GM21447 (cell line): ENCODE measurements at regions not wholly inside any gene's neighbourhood (a gene's known extent, or its start where the extent isn't known, plus 50 kb on each side); places are given as distances from the start of the nearest gene placed in this dataset.
"Not testable (repeated sequence)": the region's sequence is repeated elsewhere in the genome, so short reads cannot be mapped to it uniquely, and the experiment has no call there.

Experiments used
- ATAC-seq: cut with Tn5 transposase; IDR thresholded peaks from one replicate; pipeline ENCODE4 v1.9.1; 2021; ENCODE audit not compliant: unreplicated experiment

DNA sequence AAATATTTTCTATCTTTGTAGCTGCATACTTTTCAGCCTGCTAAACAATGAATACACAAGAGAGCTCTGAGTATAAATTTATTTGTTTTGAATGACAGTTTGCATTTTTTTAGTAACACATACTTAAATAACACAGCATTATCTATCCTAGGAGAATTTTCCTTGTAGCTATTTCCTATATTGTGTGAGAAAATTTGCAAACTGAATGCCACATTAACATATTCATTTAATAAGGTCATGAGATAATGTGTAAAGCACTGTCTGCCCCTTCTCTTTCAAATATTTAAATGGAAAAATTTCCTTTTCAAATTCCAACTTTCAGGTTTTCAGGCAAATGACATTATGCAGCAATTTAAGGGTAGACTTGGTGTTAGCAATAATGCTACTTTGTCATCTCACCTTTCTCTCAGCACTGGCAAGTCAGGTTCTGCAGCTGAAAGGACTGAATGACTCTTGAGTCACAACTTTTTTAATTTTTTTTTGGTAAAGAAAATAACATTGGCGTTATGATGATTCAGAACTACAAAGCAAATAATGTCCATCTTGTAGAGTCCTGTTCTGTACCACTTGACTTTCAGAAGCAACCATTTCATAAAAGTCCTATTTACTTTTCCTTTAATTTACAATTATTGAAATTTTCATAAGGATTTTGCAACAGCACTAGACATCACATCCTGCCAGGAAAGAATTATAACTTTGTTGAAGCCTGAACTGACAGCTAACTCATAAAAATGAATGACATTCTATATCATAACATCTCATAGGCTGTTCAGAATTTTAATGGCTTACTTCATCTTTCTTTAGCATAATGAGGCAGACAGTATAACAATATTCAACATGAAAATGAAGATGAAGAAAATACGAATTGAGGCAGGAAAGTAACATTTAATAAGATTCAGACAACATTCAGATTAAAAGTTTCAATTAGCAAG, 681.6 kb upstream of the SEMA6D start:
- ATAC-seq, result no peak

DNA sequence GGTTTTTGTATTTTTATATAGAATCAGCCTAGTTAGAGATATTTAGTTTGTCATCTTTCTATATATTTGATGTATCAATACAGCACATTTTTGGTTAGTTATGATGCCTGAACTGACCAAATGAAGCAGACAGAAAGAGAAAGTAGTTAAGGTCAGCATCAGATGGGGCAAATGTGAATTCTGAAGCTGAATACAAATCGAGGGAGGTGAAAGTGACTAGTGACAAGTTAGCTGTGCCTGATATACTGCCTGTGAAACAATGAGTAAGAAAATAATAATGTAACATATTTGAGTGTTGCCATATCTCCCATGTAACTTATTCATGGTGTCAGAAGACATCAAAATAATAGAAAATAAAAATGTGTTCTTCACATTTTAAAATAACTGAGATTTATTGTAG, 680.3 kb upstream of the SEMA6D start:
- no peak for ATAC-seq

DNA sequence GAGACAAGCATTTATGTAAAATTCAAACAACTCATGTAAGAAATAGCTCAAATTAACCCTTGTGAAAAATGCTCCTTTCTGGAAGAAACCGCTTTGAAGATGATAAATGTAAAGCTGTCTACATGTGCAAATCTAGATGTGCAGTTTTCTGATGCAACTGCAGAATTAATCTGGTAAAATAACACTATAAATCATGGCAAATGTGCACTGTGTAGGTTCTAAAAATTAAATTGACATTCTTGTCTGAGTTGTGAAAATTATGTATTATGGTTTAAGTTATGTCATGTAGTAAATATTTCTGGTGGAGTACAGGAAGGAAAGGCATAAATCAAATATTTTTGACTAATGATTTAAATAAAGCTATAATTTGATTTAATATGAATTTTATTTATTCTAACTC, 678.1 kb upstream of the SEMA6D start:
- no peak for ATAC-seq

DNA sequence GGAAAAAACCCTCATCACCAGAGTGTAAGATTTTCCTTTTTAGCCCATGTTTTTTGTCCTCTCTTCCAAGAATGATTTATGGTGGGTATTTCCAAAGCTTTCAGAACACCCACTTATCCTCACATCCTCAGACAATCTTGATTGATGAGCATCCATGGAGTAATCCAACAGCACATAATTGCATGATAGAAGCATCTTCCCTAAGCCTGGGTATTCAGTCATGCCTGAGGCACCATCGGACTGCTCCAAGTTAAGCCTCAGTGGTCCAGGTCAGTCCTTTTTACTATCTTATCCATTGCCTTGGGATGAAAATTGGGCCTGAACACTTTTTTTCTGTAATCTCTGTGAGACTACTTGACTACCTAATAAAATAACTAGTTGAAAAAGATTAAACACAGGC, 676.0 kb upstream of the SEMA6D start:
- no peak for ATAC-seq

DNA sequence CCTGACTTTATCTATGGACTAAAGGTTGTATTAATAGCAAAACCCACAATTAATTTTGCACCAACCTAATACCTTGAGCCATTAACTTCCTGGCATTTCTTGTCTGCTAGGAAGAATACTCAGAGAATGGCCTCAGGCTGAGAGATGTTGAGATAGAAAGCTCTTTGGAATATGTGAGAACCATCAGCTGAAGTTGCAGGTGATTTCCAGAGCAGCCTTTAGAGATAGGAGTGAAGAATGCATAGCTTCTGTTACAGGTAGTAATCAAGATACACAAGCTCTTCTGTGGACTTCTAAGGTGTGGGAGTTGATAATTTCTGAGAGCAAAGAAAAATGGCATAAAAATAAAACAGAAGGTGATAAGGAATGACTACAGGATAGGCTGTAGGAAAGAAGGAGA, 669.3 kb upstream of the SEMA6D start:
- not testable (repeated sequence) for ATAC-seq

- no peak for ATAC-seq
Observed at GRCh38 chr15:47066392-47066791, 650.9 kb upstream of the SEMA6D start.

GRCh38 chr15:47077846-47078245, 639.5 kb upstream of the SEMA6D start:
- ATAC-seq, result not testable (repeated sequence)

DNA sequence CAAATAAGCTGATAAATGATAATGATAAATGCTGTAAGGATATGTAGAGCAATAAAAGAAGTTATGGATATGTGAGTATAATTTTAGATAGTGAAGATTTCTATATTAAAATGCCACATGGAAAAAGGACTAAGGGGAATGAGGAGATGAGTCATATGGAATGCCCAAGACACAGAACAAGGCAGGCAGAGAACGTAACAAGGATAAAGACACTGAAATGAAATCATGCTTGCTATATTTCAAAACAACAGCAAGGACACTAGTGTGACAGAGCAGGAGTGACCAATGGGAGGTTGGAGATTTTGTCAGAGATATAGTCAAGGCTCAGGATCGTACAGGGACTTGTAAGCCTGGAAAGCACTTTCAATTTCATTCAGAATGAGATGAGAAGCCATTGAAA, 621.5 kb upstream of the SEMA6D start:
- no peak for ATAC-seq

DNA sequence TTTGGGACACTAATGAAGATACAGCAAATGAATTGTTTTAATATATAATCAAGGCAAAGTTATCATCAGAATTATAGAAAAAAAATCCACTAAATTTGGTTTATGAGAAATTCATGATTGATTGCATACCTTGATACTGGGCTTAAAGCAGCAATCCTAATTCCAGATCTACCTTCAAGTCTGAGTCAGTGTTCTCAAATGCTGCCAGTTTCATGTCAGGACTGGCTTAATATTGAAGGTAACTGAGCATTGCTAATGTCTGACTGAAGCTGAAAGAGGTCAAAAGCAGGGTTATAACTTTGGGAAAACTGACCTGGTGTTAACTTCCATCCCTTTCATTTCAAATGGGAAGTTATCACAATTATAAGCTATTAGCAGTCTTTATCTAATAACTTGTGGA, 618.8 kb upstream of the SEMA6D start:
- not testable (repeated sequence) for ATAC-seq

DNA sequence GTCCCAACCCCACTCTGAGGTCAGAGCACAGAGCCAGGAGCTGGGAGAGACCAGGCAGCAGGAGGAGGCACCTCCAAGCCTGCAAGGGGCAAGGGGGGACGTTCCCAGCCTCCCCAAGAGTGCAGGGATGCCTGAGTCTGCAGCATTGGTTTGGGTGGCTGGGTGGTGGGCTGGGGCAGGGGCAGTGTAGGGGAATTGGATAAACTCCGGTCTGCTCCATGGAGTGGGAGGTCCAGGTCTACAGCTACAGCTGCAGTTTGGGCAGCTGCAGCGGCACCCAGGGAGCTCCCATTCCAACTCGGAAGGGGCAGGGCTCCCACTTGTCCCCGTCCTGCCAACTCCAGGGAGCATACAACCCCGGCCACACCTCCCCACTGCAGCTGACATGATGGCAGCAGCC, 617.5 kb upstream of the SEMA6D start:
- not testable (repeated sequence) for ATAC-seq

- ATAC-seq, result not testable (repeated sequence)
Observed at GRCh38 chr15:47108800-47109199, 608.5 kb upstream of the SEMA6D start.

- no peak for ATAC-seq
Observed at GRCh38 chr15:47116698-47117097, 600.6 kb upstream of the SEMA6D start.

GRCh38 chr15:47119349-47119748, 598.0 kb upstream of the SEMA6D start:
- ATAC-seq, result no peak

DNA sequence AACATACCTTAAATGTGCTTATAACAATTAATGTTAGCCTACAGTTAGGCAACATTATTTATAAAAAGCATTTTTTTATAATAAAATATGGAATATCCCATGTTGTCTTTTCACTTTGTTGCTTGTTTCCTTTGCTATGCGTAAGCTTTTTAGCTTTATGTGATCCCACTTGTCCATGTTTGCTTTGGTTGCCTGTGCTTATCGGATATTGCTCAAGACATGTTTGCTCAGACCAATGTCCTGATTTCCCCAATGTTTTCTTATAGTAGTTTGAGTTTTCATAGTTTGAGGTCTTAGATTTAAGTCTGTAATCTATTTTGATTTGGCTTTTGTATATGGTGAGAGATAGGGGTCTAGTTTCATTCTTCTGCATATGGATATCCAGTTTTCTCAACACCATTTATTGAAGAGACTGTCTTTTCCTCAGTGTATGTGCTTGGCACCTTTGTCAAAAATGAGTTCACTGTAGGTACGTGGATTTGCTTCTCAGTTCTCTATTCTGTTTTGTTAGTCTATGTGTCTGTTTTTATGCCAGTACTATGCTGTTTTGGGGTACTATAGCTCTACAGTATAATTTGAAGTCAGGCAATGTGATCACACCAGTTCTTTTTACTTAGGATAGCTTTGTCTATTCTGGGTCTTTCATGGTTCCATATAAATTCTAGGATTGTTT, 592.7 kb upstream of the SEMA6D start:
- ATAC-seq, result no peak

- ATAC-seq, result no peak
Observed at GRCh38 chr15:47129033-47129432, 588.3 kb upstream of the SEMA6D start.

DNA sequence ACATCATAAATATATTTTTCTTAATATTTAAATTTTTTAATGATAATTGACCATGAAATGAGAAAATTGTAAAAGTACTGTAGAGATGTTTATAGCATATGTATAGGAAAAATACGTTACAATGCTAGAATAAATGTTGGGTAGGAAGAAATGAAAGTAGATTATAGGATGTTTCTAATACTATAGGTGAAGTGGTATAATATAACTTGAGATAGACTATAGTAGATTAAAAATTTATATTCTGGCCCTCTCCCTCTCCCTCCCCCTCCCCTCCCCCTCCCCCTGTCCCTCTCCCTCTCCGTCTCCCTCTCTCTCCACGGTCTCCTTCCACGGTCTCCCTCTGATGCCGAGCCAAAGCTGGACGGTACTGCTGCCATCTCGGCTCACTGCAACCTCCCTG, 585.9 kb upstream of the SEMA6D start:
- ATAC-seq, result not testable (repeated sequence)

- no peak for ATAC-seq
Observed at GRCh38 chr15:47135267-47135666, 582.0 kb upstream of the SEMA6D start.

GRCh38 chr15:47136236-47136635, 581.1 kb upstream of the SEMA6D start:
- ATAC-seq, result no peak

DNA sequence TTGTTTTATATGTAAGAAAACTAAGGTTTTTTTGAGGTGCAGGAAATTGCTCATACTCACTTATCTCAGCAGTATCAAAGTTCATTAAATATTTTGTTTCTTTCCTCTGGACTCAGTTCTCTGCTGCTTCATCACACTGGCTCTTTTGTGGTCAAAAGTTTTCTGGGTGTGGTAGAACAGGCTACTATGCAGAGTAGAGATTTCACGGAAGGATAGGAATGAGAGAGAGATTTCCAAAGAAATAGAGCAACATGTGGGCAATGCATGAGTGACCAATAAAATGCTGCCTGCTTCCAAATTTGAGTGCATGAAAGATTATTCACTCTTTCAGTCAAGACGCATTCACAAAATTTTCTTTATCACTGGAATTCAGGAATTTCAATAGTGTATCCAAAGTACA, 577.3 kb upstream of the SEMA6D start:
- ATAC-seq, result no peak

- no peak for ATAC-seq
Observed at GRCh38 chr15:47157827-47158226, 559.5 kb upstream of the SEMA6D start.

GRCh38 chr15:47158573-47158972, 558.7 kb upstream of the SEMA6D start:
- no peak for ATAC-seq

DNA sequence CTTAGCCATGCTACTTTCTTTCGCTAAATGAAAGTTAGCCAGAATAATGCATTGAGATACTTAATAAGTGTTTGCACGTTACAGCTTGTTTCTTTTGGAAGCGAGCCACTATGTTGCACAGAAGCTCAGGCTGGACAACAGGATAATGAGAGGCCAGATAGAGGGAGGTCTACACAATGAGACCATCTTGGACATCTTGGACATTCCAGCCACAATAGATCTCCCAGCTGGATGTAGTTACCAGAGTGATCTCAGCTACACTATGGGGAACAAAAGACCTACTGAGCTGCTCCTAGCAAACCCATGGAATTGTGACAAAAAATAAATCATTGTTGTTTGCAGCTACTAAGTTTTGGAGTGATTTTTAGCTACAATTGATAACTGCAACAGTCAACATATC, 540.1 kb upstream of the SEMA6D start:
- no peak for ATAC-seq
